ENCODE measurements at regions not wholly inside any gene's neighbourhood (a gene's known extent, or its start where the extent isn't known, plus 50 kb on each side); places are given as distances from the start of the nearest gene placed in this dataset.

- TF ChIP-seq DEAF1 (CRISPR knock-in tag; IDR thresholded peaks at IDR 0.05) (no peak), SETDB1 (IDR thresholded peaks at IDR 0.05; ENCODE audit: low read length) (no peak), HNRNPH1 (optimal IDR thresholded peaks at IDR 0.05; ENCODE audit: low read depth, low read length) (no peak), FOXK2 (conservative IDR thresholded peaks at IDR 0.05 in 1 of 2, IDR thresholded peaks at IDR 0.05 in 1 of 2; ENCODE audit: low read depth in 2 of 2) (peak; percentile 33 to 52; a peak in 2 of 4 replicates), MXD1 (CRISPR knock-in tag; IDR thresholded peaks at IDR 0.05; ENCODE audit: borderline replicate concordance, poor library complexity, severe bottlenecking) (no peak)
Measured at GRCh38 chr4:38609614-38610013, 54.4 kb upstream of the KLF3 start (continued).

- in situ Hi-C loops (cut with MboI): no loop called here
- Histone ChIP-seq H4K20me1 (replicated peaks; ENCODE audit: control insufficient read depth, insufficient read depth, low read length) (no peaks in the 10 kb centered on the region), H3K4me2 (ENCODE audit: insufficient read depth, low read length) (no peak overlapping the region), H2AFZ (ENCODE audit: low read depth, low read length) (0 out of 2 replicates have a peak overlapping the region, but pooled peaks have one; percentile 69), H3K36me3 (ENCODE audit: control insufficient read depth, insufficient read depth, low read length) (no peaks in the 10 kb centered on the region), H3K9ac (ENCODE audit: insufficient read depth in 1 of 2, low read depth in 2 of 2, low read length in 2 of 2) (no peak overlapping the region), H3K9me3 (replicated peaks; ENCODE audit: control insufficient read depth, insufficient read depth, low read depth, low read length) (no peaks in the 10 kb centered on the region), H3K4me3 (no peak overlapping the region), H3K27me3 (ENCODE audit: control insufficient read depth in 2 of 2, insufficient read depth in 2 of 2, low read length in 2 of 2) (no peaks in the 10 kb centered on the region), H3K79me2 (ENCODE audit: control insufficient read depth, insufficient read depth, low read length) (no peaks in the 10 kb centered on the region), H3K27ac (ENCODE audit: extremely low read depth, low read depth, low read length) (no peak overlapping the region), H3K9me1 (ENCODE audit: control insufficient read depth, insufficient read depth, low read length) (no peaks in the 10 kb centered on the region), H3K4me1 (replicated peaks in 1 of 2; ENCODE audit: control insufficient read depth in 2 of 2, insufficient read depth in 2 of 2, low read length in 2 of 2) (peaks cover 14 to 26% of the 10 kb centered on the region in 2 experiments; a peak in 4 of 5 replicates)
- WGBS (ENCODE audit: insufficient coverage, low coverage, missing lambda C conversion rate): 96% methylated on average over 4 of the region's 5 CpGs
- CTCF ChIA-PET (ENCODE audit: low intra/inter-chr PET ratio): no interaction called here
- POLR2A ChIA-PET: no interaction called here
- no TSS peak for BruUV-seq (replicated peaks)
- TF ChIP-seq MTF1 (CRISPR knock-in tag; IDR thresholded peaks at IDR 0.05; ENCODE audit: borderline replicate concordance) (no peak), SPI1 (IDR thresholded peaks at IDR 0.05; ENCODE audit: borderline replicate concordance, low read depth, low read length) (no peak), MXD1 (CRISPR knock-in tag; IDR thresholded peaks at IDR 0.05; ENCODE audit: borderline replicate concordance, poor library complexity, severe bottlenecking) (no peak)
- intact Hi-C loops (cut with micrococcal nuclease): no loop called here
- no peak for FAIRE-seq
- no peak for ATAC-seq
- DNase-seq (ENCODE audit: extremely low read depth in 1 of 4, low spot score in 3 of 4): no peak
Measured at GRCh38 chr4:38610521-38610920, 53.5 kb upstream of the KLF3 start.

Measured in K562 (cell line).